ENCODE measurements at regions not wholly inside any gene's neighbourhood (a gene's known extent, or its start where the extent isn't known, plus 50 kb on each side); places are given as distances from the start of the nearest gene placed in this dataset.

- H3K27me3 ChIP-seq (ENCODE audit: control insufficient read depth, insufficient read depth, low read length), result no peaks in the 10 kb centered on the region
- no peak for DNase-seq (ENCODE audit: low read depth)
- no peak for TF ChIP-seq CTCF (IDR thresholded peaks at IDR 0.05; ENCODE audit: insufficient read depth, low read length, poor library complexity, severe bottlenecking)
- no peaks in the 10 kb centered on the region for H3K36me3 ChIP-seq (ENCODE audit: control insufficient read depth, insufficient read depth, low read length)
- no peak overlapping the region for H3K4me3 ChIP-seq (ENCODE audit: low read depth, low read length)
Measured at GRCh38 chr20:11556410-11556809, 361.3 kb upstream of the BTBD3 start.

- no peak for DNase-seq (ENCODE audit: low read depth)
- Histone ChIP-seq H3K4me3 (ENCODE audit: low read depth, low read length) (no peak overlapping the region), H3K27me3 (ENCODE audit: control insufficient read depth, insufficient read depth, low read length) (no peaks in the 10 kb centered on the region), H3K36me3 (ENCODE audit: control insufficient read depth, insufficient read depth, low read length) (no peaks in the 10 kb centered on the region)
- no peak for TF ChIP-seq CTCF (IDR thresholded peaks at IDR 0.05; ENCODE audit: insufficient read depth, low read length, poor library complexity, severe bottlenecking)
Measured at GRCh38 chr20:11564491-11564890, 353.2 kb upstream of the BTBD3 start.

GRCh38 chr20:11569163-11569562 is 348.5 kb upstream of the BTBD3 start:
- no peaks in the 10 kb centered on the region for H3K27me3 ChIP-seq (ENCODE audit: control insufficient read depth, insufficient read depth, low read length)
- DNase-seq (ENCODE audit: low read depth), result no peak
- no peaks in the 10 kb centered on the region for H3K36me3 ChIP-seq (ENCODE audit: control insufficient read depth, insufficient read depth, low read length)
- no peak for TF ChIP-seq CTCF (IDR thresholded peaks at IDR 0.05; ENCODE audit: insufficient read depth, low read length, poor library complexity, severe bottlenecking)
- H3K4me3 ChIP-seq (ENCODE audit: low read depth, low read length), result no peak overlapping the region

GRCh38 chr20:11573507-11573906 is 344.2 kb upstream of the BTBD3 start:
- H3K36me3 ChIP-seq (ENCODE audit: control insufficient read depth, insufficient read depth, low read length), result no peaks in the 10 kb centered on the region
- no peak overlapping the region for H3K4me3 ChIP-seq (ENCODE audit: low read depth, low read length)
- H3K27me3 ChIP-seq (ENCODE audit: control insufficient read depth, insufficient read depth, low read length), result no peaks in the 10 kb centered on the region
- no peak for TF ChIP-seq CTCF (IDR thresholded peaks at IDR 0.05; ENCODE audit: insufficient read depth, low read length, poor library complexity, severe bottlenecking)
- no peak for DNase-seq (ENCODE audit: low read depth)

GRCh38 chr20:11581271-11581670 is 336.4 kb upstream of the BTBD3 start:
- H3K27me3 ChIP-seq (ENCODE audit: control insufficient read depth, insufficient read depth, low read length), result no peaks in the 10 kb centered on the region
- DNase-seq (ENCODE audit: low read depth), result no peak
- H3K36me3 ChIP-seq (ENCODE audit: control insufficient read depth, insufficient read depth, low read length), result no peaks in the 10 kb centered on the region
- H3K4me3 ChIP-seq (ENCODE audit: low read depth, low read length), result no peak overlapping the region
- TF ChIP-seq CTCF (IDR thresholded peaks at IDR 0.05; ENCODE audit: insufficient read depth, low read length, poor library complexity, severe bottlenecking), result no peak

GRCh38 chr20:11582060-11582459 is 335.6 kb upstream of the BTBD3 start:
- no peaks in the 10 kb centered on the region for H3K27me3 ChIP-seq (ENCODE audit: control insufficient read depth, insufficient read depth, low read length)
- no peak for TF ChIP-seq CTCF (IDR thresholded peaks at IDR 0.05; ENCODE audit: insufficient read depth, low read length, poor library complexity, severe bottlenecking)
- H3K4me3 ChIP-seq (ENCODE audit: low read depth, low read length), result no peak overlapping the region
- no peaks in the 10 kb centered on the region for H3K36me3 ChIP-seq (ENCODE audit: control insufficient read depth, insufficient read depth, low read length)
- no peak for DNase-seq (ENCODE audit: low read depth)
